ENCODE measurements at regions not wholly inside any gene's neighbourhood (a gene's known extent, or its start where the extent isn't known, plus 50 kb on each side); places are given as distances from the start of the nearest gene placed in this dataset.

DNA sequence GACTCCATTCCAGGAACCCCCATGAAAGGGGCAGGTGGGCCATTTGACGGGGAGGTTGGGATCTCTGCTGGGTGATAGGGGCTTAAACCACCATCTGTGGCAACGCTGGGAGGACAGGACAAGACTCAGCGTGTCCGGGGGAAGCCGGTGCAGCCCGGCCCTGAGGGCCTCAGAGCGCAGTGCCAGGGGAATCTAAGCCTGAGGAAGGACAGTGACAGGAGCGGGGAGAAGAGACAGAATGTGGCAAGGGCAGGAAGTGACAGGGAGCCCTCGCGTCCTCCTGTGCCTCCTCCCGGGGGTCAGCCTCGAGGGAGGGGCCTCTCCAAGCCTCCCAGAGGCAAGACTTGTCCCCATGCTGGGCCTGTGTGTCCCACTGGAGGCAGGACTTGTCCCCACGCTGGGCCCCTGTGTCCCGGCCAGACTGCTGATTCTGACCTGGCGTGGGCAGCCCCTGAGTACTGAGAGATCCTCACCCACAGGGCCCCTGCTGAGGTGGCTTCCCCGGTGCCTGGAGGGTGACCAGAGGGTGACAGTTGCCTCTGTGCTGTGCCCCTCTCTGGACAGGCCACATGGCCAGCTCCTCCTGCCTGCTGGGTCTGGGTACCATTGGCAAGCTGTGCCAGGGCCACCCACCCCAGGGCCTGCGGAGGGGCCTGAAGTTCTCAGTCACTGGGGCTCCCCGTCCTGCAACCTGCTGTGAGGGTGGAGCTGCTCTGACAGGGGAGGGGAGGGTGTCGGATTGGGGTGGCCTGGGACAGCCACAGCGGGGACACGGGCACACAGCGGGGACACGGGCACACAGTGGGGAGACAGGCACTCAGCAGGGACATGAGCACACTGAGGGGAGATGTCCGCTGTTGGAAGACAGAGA lies 676.2 kb downstream of the BRD1 start:
- TF ChIP-seq CTCF (IDR thresholded peaks at IDR 0.05; ENCODE audit: insufficient read depth, low read depth, low read length) = no peak
- no peak for DNase-seq (ENCODE audit: low read depth)
- H3K4me3 ChIP-seq (ENCODE audit: low read depth, low read length) = no peak overlapping the region
- CTCF ChIA-PET = no interaction called here
- no peaks in the 10 kb centered on the region for H3K36me3 ChIP-seq (ENCODE audit: control insufficient read depth, insufficient read depth, low read length)
- no peaks in the 10 kb centered on the region for H3K27me3 ChIP-seq (ENCODE audit: control insufficient read depth, insufficient read depth, low read length)
- POLR2A ChIA-PET = no interaction called here

DNA sequence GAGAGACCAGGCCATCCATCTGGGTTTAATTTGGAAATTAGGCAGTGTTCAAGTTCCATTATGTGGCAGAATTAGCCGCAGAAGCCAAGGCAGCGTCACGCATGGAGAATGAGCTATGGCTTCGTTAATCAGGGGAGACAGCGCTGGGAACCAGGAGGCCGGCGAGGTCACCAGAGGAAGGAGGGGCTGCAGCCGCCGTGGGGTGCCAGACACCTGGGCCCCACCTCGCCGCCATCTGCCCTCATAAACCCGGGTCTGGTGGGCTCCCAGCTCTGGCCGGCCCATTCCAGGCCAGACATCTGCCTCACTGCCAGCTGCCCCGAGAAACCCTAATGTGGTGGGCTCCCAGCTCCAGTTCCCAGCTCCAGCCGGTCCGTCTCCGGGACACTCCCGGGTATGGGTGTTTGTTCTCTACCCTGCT lies 676.9 kb downstream of the BRD1 start:
- H3K36me3 ChIP-seq (ENCODE audit: control insufficient read depth, insufficient read depth, low read length) = no peaks in the 10 kb centered on the region
- CTCF ChIA-PET = no interaction called here
- TF ChIP-seq CTCF (IDR thresholded peaks at IDR 0.05; ENCODE audit: insufficient read depth, low read depth, low read length) = no peak
- DNase-seq (ENCODE audit: low read depth) = no peak
- no peak overlapping the region for H3K4me3 ChIP-seq (ENCODE audit: low read depth, low read length)
- POLR2A ChIA-PET = no interaction called here
- no peaks in the 10 kb centered on the region for H3K27me3 ChIP-seq (ENCODE audit: control insufficient read depth, insufficient read depth, low read length)

DNA sequence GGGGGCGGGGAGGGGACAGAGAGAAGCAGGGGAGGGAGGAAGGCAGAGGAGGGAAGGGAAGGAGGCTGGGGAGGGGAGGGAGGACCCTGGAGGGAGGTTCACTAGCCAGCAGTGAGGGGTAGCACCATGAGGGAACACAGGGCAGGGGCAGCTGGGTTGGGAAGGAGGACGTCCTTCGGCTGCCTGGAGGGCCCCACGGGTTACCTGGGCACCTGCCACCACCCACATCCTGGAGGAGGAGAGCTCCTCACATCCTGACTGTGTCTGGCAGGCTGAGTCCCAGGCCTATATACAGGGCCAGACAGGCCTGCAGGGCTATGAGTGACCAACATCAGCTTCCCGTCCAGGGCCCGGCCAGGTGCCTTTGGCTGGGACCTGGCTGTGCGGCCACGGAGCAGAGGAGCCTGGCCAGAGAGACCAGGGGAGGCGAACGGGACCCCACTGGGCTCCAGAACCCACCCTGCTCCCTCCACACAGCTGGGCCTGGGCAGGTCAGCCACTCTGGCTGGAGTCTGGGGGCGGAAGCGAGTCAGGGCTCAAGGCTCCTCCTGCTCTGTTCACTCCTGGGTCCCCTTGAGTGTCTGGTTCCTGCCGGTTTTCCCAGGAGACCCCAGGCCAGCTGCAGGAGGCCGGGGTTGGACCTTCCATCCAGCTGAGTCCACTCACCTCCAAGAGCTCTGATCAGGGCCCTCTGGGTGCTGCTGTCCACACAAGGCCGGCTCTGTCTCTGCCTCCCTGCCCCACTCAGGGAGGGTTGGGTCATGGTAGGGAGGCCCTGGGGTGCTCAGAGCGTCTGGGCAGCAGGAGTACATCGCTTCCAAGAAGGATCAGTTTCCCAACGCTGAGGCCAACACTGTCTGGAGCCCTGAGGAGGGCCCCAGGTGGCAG lies 677.7 kb downstream of the BRD1 start:
- POLR2A ChIA-PET = no interaction called here

DNA sequence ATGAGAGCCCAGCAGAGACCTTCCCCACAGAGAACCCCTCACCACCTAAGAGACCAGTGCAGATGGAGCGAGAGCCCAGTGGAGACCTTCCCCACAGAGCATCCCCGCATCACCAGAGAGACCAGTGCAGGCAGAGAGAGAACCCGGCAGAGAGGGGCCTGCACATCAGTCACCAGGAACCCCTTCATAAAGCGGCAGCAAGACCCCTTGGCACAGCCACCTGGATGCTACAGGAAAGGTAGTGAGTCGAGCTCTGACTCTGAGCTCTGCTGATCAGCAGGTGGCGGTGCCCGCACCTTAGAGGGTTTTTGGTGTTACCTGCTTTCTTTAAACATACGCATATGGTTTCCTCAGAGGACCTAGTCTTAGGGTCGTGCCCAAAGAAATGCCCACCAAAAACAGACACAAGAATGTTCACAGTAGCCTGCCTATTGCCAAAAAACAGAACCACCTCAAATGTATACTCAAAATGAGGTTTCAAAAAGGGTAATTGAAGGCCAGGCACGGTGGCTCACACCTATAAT lies 678.7 kb downstream of the BRD1 start:
- no peaks in the 10 kb centered on the region for H3K36me3 ChIP-seq (ENCODE audit: control insufficient read depth, insufficient read depth, low read length)
- TF ChIP-seq CTCF (IDR thresholded peaks at IDR 0.05; ENCODE audit: insufficient read depth, low read depth, low read length) = no peak
- no peaks in the 10 kb centered on the region for H3K27me3 ChIP-seq (ENCODE audit: control insufficient read depth, insufficient read depth, low read length)
- no peak for DNase-seq (ENCODE audit: low read depth)
- no peak overlapping the region for H3K4me3 ChIP-seq (ENCODE audit: low read depth, low read length)
- POLR2A ChIA-PET = no interaction called here
- CTCF ChIA-PET = no interaction called here

More for the DNA sequence above, 677.7 kb downstream of the BRD1 start:
- Histone ChIP-seq H3K36me3 (ENCODE audit: control insufficient read depth, insufficient read depth, low read length) (no peaks in the 10 kb centered on the region), H3K4me3 (ENCODE audit: low read depth, low read length) (no peak overlapping the region), H3K27me3 (ENCODE audit: control insufficient read depth, insufficient read depth, low read length) (no peaks in the 10 kb centered on the region)
- CTCF ChIA-PET = no interaction called here
- no peak for TF ChIP-seq CTCF (IDR thresholded peaks at IDR 0.05; ENCODE audit: insufficient read depth, low read depth, low read length)
- DNase-seq (ENCODE audit: low read depth) = no peak

- no peaks in the 10 kb centered on the region for H3K36me3 ChIP-seq (ENCODE audit: control insufficient read depth, insufficient read depth, low read length)
- no peak overlapping the region for H3K4me3 ChIP-seq (ENCODE audit: low read depth, low read length)
- CTCF ChIA-PET = no interaction called here
- DNase-seq (ENCODE audit: low read depth) = no peak
- no peak for TF ChIP-seq CTCF (IDR thresholded peaks at IDR 0.05; ENCODE audit: insufficient read depth, low read depth, low read length)
- H3K27me3 ChIP-seq (ENCODE audit: control insufficient read depth, insufficient read depth, low read length) = no peaks in the 10 kb centered on the region
- POLR2A ChIA-PET = no interaction called here
Observed at GRCh38 chr22:49147617-49148175, 680.0 kb downstream of the BRD1 start.

Measured in BJ (cell line).